Gastrocnemius medialis (tissue), 4 donors: ENCODE measurements at regions not wholly inside any gene's neighbourhood (a gene's known extent, or its start where the extent isn't known, plus 50 kb on each side); places are given as distances from the start of the nearest gene placed in this dataset.

Experiments used
- ATAC-seq, 2 donors: fragments of 150-250 bp; one replicate each; pipeline ENCODE4 v1.9.1; 2016
- DNase-seq, 2 donors: peaks; one replicate each; pipeline ENCODE4 v3.0.0-alpha.2; 2019
- H3K27ac ChIP-seq, 4 donors: fragments of 200-600 bp; sonication (generic); 1 replicate in 1 of 4; 2 replicates in 3 of 4; pipeline ENCODE4 v1.5.1; 2016 to 2018; ENCODE audit warnings: mild to moderate bottlenecking in 2 of 4, moderate library complexity in 1 of 4
- H3K27me3 ChIP-seq, 3 donors: fragments of 200-600 bp; sonication (generic) in 2 of 3; 1 replicate in 1 of 3; 2 replicates in 2 of 3; pipeline versions ENCODE4 v1.5.1 to v1.6.0; 2016 to 2019; ENCODE audit warnings: mild to moderate bottlenecking in 1 of 3, moderate library complexity in 1 of 3
- H3K36me3 ChIP-seq, 2 donors: fragments of 200-600 bp; sonication (generic) in 1 of 2; one replicate each; pipeline ENCODE4 v1.5.1; 2017 to 2018
- H3K4me1 ChIP-seq, 2 donors: fragments of 200-600 bp; sonication (generic) in 1 of 2; one replicate each; pipeline ENCODE4 v1.5.1; 2016 to 2017; ENCODE audit warnings: mild to moderate bottlenecking in 2 of 2
- H3K4me3 ChIP-seq, 4 donors: fragments of 200-600 bp; sonication (generic) in 3 of 4; 1 replicate in 1 of 4; 2 replicates in 3 of 4; pipeline ENCODE4 v1.5.1; 2016 to 2019; ENCODE audit warnings: mild to moderate bottlenecking in 2 of 4
- H3K9me3 ChIP-seq, 3 donors: fragments of 200-600 bp; sonication (generic) in 2 of 3; 1 replicate in 1 of 3; 2 replicates in 2 of 3; pipeline ENCODE4 v1.5.1; 2016 to 2019
- POLR2A ChIP-seq, 2 donors: fragments of 450-650 bp; IDR thresholded peaks; one replicate each; pipeline ENCODE4 v1.6.1; 2017; ENCODE audit warnings: antibody characterized with exemption in 2 of 2, mild to moderate bottlenecking in 2 of 2, moderate library complexity in 2 of 2
- in situ Hi-C, 4 donors: fragments of 200-750 bp; cut with MboI; loops; one replicate each; pipeline versions ENCODE4 v1.15.0 to v1.8.0; 2017; ENCODE audit warnings: low sequenced_read_pairs in 4 of 4
- intact Hi-C: fragments of 100-400 bp; cut with DNase I; formaldehyde crosslinking; loops from one replicate; pipeline ENCODE4 v1.15.1; 2023; ENCODE audit warnings: low total_unique reads
- TF ChIP-seq, protein P1 (sequence below), 5 experiments: fragments of 450-650 bp in 3 of 5; fragments of 200-600 bp in 2 of 5; sonication (generic) in 2 of 5; IDR thresholded peaks in 4 of 5; conservative IDR thresholded peaks in 1 of 5; 1 replicate in 4 of 5; 2 replicates in 1 of 5; pipeline ENCODE4 v1.5.1; 2016 to 2019; ENCODE audit warnings: antibody characterized with exemption in 5 of 5, mild to moderate bottlenecking in 3 of 5, moderate library complexity in 3 of 5

DNA sequence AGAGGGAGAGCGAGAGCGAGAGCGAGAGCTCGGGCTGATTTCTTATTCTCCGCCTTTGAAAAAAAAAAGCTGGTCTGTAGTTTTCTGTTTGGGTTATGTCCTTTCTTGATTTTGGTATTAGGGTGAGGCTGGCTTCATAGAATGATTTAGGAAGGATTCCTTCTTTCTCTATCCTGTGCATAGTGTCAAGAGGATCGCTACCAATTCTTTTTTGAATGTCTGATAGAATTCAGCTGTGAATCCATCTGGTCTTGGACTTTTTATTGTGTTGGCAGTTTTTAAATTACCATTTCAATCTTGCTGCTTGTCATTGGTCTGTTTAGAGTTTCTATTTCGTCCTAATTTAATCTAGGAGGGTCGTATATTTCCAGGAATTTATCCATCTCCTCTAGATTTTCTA, 1414.6 kb upstream of the MIR17HG start:
- ATAC-seq (no peak), DNase-seq (no peak)
- intact Hi-C loops: no loop called here
- in situ Hi-C loops: no loop called here
- H3K4me3 ChIP-seq: no peak overlapping the region
- no peaks in the 10 kb centered on the region for H3K27me3 ChIP-seq
- no peaks in the 10 kb centered on the region for H3K9me3 ChIP-seq
- H3K27ac ChIP-seq: no peak overlapping the region
- H3K4me1 ChIP-seq: no peaks in the 10 kb centered on the region
- TF ChIP-seq, protein P1, sequence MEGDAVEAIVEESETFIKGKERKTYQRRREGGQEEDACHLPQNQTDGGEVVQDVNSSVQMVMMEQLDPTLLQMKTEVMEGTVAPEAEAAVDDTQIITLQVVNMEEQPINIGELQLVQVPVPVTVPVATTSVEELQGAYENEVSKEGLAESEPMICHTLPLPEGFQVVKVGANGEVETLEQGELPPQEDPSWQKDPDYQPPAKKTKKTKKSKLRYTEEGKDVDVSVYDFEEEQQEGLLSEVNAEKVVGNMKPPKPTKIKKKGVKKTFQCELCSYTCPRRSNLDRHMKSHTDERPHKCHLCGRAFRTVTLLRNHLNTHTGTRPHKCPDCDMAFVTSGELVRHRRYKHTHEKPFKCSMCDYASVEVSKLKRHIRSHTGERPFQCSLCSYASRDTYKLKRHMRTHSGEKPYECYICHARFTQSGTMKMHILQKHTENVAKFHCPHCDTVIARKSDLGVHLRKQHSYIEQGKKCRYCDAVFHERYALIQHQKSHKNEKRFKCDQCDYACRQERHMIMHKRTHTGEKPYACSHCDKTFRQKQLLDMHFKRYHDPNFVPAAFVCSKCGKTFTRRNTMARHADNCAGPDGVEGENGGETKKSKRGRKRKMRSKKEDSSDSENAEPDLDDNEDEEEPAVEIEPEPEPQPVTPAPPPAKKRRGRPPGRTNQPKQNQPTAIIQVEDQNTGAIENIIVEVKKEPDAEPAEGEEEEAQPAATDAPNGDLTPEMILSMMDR (IDR thresholded peaks at IDR 0.05 in 4 of 5, conservative IDR thresholded peaks at IDR 0.05 in 1 of 5): no peak
- TF ChIP-seq POLR2A (IDR thresholded peaks at IDR 0.05): no peak
- no peaks in the 10 kb centered on the region for H3K36me3 ChIP-seq

DNA sequence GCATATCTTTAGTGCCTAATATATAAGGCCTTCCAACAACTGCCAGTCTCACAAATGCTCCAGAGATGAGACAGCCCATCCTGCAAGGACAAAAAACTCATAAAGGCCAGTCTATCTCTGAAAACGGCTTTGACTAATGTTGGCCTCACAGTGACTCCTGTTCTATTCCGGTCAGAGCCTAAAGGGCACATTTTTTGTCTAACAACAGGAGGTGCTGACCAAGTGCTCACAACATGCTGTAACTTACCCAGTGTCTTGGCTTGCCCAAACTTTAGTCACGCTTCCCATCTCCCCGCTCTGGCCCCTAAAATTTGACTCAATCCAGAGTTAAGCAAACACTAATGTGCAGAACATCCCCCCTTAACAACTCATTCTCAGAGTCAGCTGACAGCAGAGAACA, 1411.2 kb upstream of the MIR17HG start:
- H3K27me3 ChIP-seq: no peaks in the 10 kb centered on the region
- TF ChIP-seq, protein P1 (IDR thresholded peaks at IDR 0.05 in 4 of 5, conservative IDR thresholded peaks at IDR 0.05 in 1 of 5): no peak
- TF ChIP-seq POLR2A (IDR thresholded peaks at IDR 0.05): no peak
- no peaks in the 10 kb centered on the region for H3K9me3 ChIP-seq
- H3K36me3 ChIP-seq: no peaks in the 10 kb centered on the region
- in situ Hi-C loops (no loop called here), intact Hi-C loops (no loop called here)
- ATAC-seq: no peak
- DNase-seq: no peak
- H3K4me1 ChIP-seq: no peaks in the 10 kb centered on the region
- no peak overlapping the region for H3K27ac ChIP-seq
- H3K4me3 ChIP-seq: no peak overlapping the region

DNA sequence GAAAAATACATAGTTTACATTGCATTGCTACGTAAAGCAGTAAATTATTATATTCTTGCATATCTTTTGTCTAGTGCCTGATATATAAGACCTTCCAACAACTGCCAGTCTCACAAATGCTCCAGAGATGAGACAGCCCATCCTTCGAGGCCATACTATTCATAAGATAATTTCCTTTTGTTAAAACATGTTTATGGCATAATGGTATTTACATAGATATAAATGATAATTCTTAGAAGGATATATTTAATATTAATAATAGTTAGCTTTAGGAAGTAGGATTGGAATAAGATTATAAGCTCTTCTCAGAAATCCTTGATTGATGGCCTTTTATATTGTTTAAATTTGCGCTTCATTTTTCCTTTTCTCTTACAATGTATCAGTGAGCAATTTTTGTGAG, 1410.1 kb upstream of the MIR17HG start:
- intact Hi-C loops: no loop called here
- no peak overlapping the region for H3K27ac ChIP-seq
- no peaks in the 10 kb centered on the region for H3K36me3 ChIP-seq
- DNase-seq (no peak), ATAC-seq (no peak)
- H3K9me3 ChIP-seq: no peaks in the 10 kb centered on the region
- TF ChIP-seq, protein P1 (IDR thresholded peaks at IDR 0.05 in 4 of 5, conservative IDR thresholded peaks at IDR 0.05 in 1 of 5): no peak
- no peak for TF ChIP-seq POLR2A (IDR thresholded peaks at IDR 0.05)
- in situ Hi-C loops: no loop called here
- H3K4me3 ChIP-seq: no peak overlapping the region
- H3K27me3 ChIP-seq: no peaks in the 10 kb centered on the region
- H3K4me1 ChIP-seq: no peaks in the 10 kb centered on the region

DNA sequence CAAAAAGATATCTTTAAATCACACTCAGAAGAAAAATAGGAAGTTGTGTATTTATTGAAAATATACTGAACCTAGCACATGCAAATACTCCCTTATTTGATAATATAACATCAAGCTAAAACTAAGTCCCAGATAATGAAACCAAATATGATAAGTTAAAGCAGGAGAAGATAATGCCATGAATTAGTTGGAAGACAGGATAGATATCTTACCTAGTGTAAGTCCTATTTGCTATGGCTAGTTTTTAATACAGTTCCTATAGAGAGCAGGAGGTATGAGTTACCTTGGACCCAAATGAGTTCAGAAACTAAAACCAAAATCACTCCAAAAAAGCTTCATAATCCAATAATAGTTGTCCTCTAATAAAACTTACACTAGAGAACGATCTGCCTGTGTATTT, 1407.1 kb upstream of the MIR17HG start:
- ATAC-seq (no peak), DNase-seq (no peak)
- H3K36me3 ChIP-seq: no peaks in the 10 kb centered on the region
- no peaks in the 10 kb centered on the region for H3K9me3 ChIP-seq
- intact Hi-C loops: no loop called here
- H3K27ac ChIP-seq: no peak overlapping the region
- H3K4me3 ChIP-seq: no peak overlapping the region
- TF ChIP-seq, protein P1 (IDR thresholded peaks at IDR 0.05 in 4 of 5, conservative IDR thresholded peaks at IDR 0.05 in 1 of 5): no peak
- no peak for TF ChIP-seq POLR2A (IDR thresholded peaks at IDR 0.05)
- H3K27me3 ChIP-seq: no peaks in the 10 kb centered on the region
- no peaks in the 10 kb centered on the region for H3K4me1 ChIP-seq
- in situ Hi-C loops: no loop called here

DNA sequence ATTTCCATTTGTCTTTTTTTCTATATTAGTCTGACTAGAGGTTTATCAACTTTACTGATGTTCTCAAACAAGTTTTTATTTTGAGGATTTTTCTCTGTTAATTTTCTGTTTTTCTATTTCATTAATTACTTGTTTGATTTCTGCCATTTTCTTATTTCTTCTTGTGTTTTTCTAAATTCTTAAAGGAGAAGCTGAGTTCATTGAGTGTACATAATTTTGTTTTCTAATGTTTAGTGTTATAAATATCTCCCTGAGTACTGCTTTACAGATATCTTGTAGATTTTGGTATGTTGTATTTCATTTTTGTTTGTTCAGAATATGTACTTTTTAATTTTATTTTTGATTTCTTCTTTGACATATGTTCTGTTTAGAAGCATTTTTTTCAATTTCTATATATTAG, 1404.3 kb upstream of the MIR17HG start:
- H3K27ac ChIP-seq: no peak overlapping the region
- no peaks in the 10 kb centered on the region for H3K27me3 ChIP-seq
- TF ChIP-seq, protein P1 (IDR thresholded peaks at IDR 0.05 in 4 of 5, conservative IDR thresholded peaks at IDR 0.05 in 1 of 5): no peak
- no peak for TF ChIP-seq POLR2A (IDR thresholded peaks at IDR 0.05)
- H3K4me3 ChIP-seq: no peak overlapping the region
- no peaks in the 10 kb centered on the region for H3K4me1 ChIP-seq
- ATAC-seq (no peak), DNase-seq (no peak)
- in situ Hi-C loops: no loop called here
- H3K36me3 ChIP-seq: no peaks in the 10 kb centered on the region
- intact Hi-C loops: no loop called here
- no peaks in the 10 kb centered on the region for H3K9me3 ChIP-seq
